B cell (primary cell): ENCODE measurements at regions not wholly inside any gene's neighbourhood (a gene's known extent, or its start where the extent isn't known, plus 50 kb on each side); places are given as distances from the start of the nearest gene placed in this dataset.

Experiments used
- ATAC-seq: fragments of 200-7000 bp; cut with Tn5 transposase; one replicate; pipeline ENCODE4 v1.10.0; 2021; ENCODE audit warnings: low read depth, mild to moderate bottlenecking, moderate number of reproducible peaks, moderate library complexity
- CTCF ChIA-PET: fragments of 350-600 bp; sonication (Branson Sonifier 250); formaldehyde crosslinking; loops from one replicate; lab custom pipeline; 2021; ENCODE audit warnings: antibody characterized with exemption, inconsistent platforms; lab: Charles Lee
- POLR2A ChIA-PET: fragments of 350-600 bp; sonication (Branson Sonifier 250); formaldehyde crosslinking; loops from one replicate; lab custom pipeline; 2021; ENCODE audit warnings: antibody characterized with exemption; lab: Charles Lee
- DNase-seq: peaks from one replicate; pipeline ENCODE4 v3.0.0; 2013
- H2AFZ ChIP-seq: 2 replicates; pipeline ENCODE4 v1.6.1; 2012; ENCODE audit warnings: mild to moderate bottlenecking, low read depth, low read length; ENCODE audit not compliant: insufficient read depth, poor library complexity, severe bottlenecking
- H3K27ac ChIP-seq, 2 donors: 1 replicate in 1 of 2; 2 replicates in 1 of 2; pipeline ENCODE4 v1.5.1; 2012 to 2013; ENCODE audit warnings: low read length in 2 of 2, mild to moderate bottlenecking in 2 of 2, moderate library complexity in 1 of 2
- H3K27me3 ChIP-seq, 4 experiments: fragments of 200-600 bp in 1 of 4; sonication (generic) in 1 of 4; replicated peaks in 1 of 4; 1 replicate in 2 of 4; 2 replicates in 2 of 4; pipeline versions ENCODE4 v1.6.1 to v1.7.0; 2013 to 2016; ENCODE audit warnings: low read length in 3 of 4, mild to moderate bottlenecking in 2 of 4, mixed read lengths in 1 of 4, moderate library complexity in 1 of 4; ENCODE audit not compliant: insufficient read depth in 4 of 4, control insufficient read depth in 3 of 4; ENCODE audit errors: control extremely low read depth in 1 of 4
- H3K36me3 ChIP-seq, 2 experiments: replicated peaks in 1 of 2; 1 replicate in 1 of 2; 2 replicates in 1 of 2; pipeline versions ENCODE4 v1.6.1 to v1.7.1; 2013; ENCODE audit warnings: low read length in 1 of 2; ENCODE audit not compliant: insufficient read depth in 2 of 2, control insufficient read depth in 1 of 2; ENCODE audit errors: control extremely low read depth in 1 of 2, extremely low read depth in 1 of 2
- H3K4me1 ChIP-seq, 2 donors: fragments of 200-600 bp in 1 of 2; sonication (generic) in 1 of 2; 1 replicate in 1 of 2; 2 replicates in 1 of 2; pipeline versions ENCODE4 v1.5.1 to v1.6.1; 2013 to 2017; ENCODE audit warnings: low read length in 2 of 2; ENCODE audit not compliant: control insufficient read depth in 2 of 2, insufficient read depth in 2 of 2
- H3K4me2 ChIP-seq: replicated peaks from 2 replicates; pipeline ENCODE3; 2012; ENCODE audit warnings: mild to moderate bottlenecking, low read depth, low read length; ENCODE audit not compliant: poor library complexity, severe bottlenecking
- H3K4me3 ChIP-seq, 5 experiments: fragments of 200-600 bp in 1 of 5; sonication (generic) in 1 of 5; 1 replicate in 3 of 5; 2 replicates in 2 of 5; pipeline versions ENCODE4 v1.5.1 to v1.7.0; 2011 to 2016; ENCODE audit warnings: low read length in 4 of 5, mild to moderate bottlenecking in 4 of 5, low read depth in 2 of 5, control low read depth in 1 of 5, moderate library complexity in 1 of 5; ENCODE audit not compliant: insufficient read depth in 1 of 5; ENCODE audit errors: control extremely low read depth in 1 of 5, extremely low read depth in 1 of 5
- H3K79me2 ChIP-seq: fragments of 200-600 bp; sonication (generic); one replicate; pipeline ENCODE4 v1.6.0; 2016; ENCODE audit warnings: low read length; ENCODE audit not compliant: control insufficient read depth, insufficient read depth
- H3K9ac ChIP-seq: fragments of 200-600 bp; sonication (generic); 2 replicates; pipeline ENCODE4 v1.6.1; 2017; ENCODE audit warnings: mild to moderate bottlenecking, low read length, moderate library complexity
- H3K9me3 ChIP-seq, 3 donors: one replicate each; pipeline versions ENCODE4 v1.6.1 to v1.7.1; 2013; ENCODE audit warnings: low read length in 2 of 3; ENCODE audit not compliant: control insufficient read depth in 2 of 3, insufficient read depth in 1 of 3; ENCODE audit errors: control extremely low read depth in 1 of 3
- H4K20me1 ChIP-seq: 2 replicates; pipeline ENCODE4 v1.6.0; 2012; ENCODE audit warnings: mild to moderate bottlenecking, low read length; ENCODE audit not compliant: insufficient read depth, control insufficient read depth, poor library complexity, severe bottlenecking
- H3K27ac Mint-ChIP-seq: one replicate; pipeline ENCODE4 v1.8.0; 2021; ENCODE audit warnings: mixed read lengths
- H3K27me3 Mint-ChIP-seq: one replicate; pipeline ENCODE4 v1.8.0; 2021; ENCODE audit warnings: mixed read lengths
- H3K4me1 Mint-ChIP-seq: one replicate; pipeline ENCODE4 v1.8.0; 2021; ENCODE audit warnings: mixed read lengths
- H3K4me3 Mint-ChIP-seq: one replicate; pipeline ENCODE4 v1.8.0; 2021; ENCODE audit warnings: mixed read lengths
- H3K9me3 Mint-ChIP-seq: one replicate; pipeline ENCODE4 v1.8.0; 2022; ENCODE audit warnings: mixed read lengths; ENCODE audit not compliant: insufficient read depth
- CTCF ChIP-seq: fragments of 200-600 bp; IDR thresholded peaks from one replicate; pipeline ENCODE4 v1.8.0; 2022; ENCODE audit warnings: antibody characterized with exemption, mild to moderate bottlenecking
- EZH2 ChIP-seq: IDR thresholded peaks from 2 replicates; pipeline ENCODE4 v1.6.1; 2012; ENCODE audit warnings: borderline replicate concordance, low read depth, mild to moderate bottlenecking, moderate library complexity, low read length; ENCODE audit not compliant: insufficient read depth, poor library complexity, severe bottlenecking
- WGBS: methylation state at CpG from one replicate; pipeline ENCODE4 v1.1.5; 2013; ENCODE audit warnings: missing lambda C conversion rate; ENCODE audit not compliant: insufficient coverage; 5-methylcytosine and 5-hydroxymethylcytosine counted together
- intact Hi-C: fragments of 100-400 bp; cut with micrococcal nuclease; formaldehyde crosslinking; loops from one replicate; pipeline ENCODE4 v1.10.0; 2022

GRCh38 chr22:46036558-46037408 is 59.8 kb upstream of the WNT7B start:
- peak; percentile 74 for DNase-seq
- H3K9ac ChIP-seq: peak overlapping the region; percentile 87
- no peak for TF ChIP-seq EZH2
- peak; percentile 44 for TF ChIP-seq CTCF
- H3K36me3 ChIP-seq: no peaks in the 10 kb centered on the region
- H3K27me3 ChIP-seq: no peaks in the 10 kb centered on the region
- peak overlapping the region; percentile 87 for H3K4me3 Mint-ChIP-seq
- no peak for ATAC-seq
- intact Hi-C loops: loop anchor here (1.0 kb wide), 3 partner anchors 8 to 260 kb away; partner anchors contain the start of gene GTSE1
- POLR2A ChIA-PET: interaction anchor here (0.6 to 3.6 kb wide), 10 partner anchors 8 to 802 kb away, joined by 3 to 55 read pairs (median 8); no protein-coding TSS in a partner anchor
- peaks cover 18% of the 10 kb centered on the region for H3K4me1 Mint-ChIP-seq
- peak overlapping the region; percentile 47 to 94 (median 87) for H3K4me3 ChIP-seq
- H3K27ac ChIP-seq: peak overlapping the region; percentile 90
- peaks cover 15 to 16% of the 10 kb centered on the region in 2 donors for H3K4me1 ChIP-seq
- H3K4me2 ChIP-seq: peak overlapping the region; percentile 88
- 42% methylated on average over 18 of the region's 18 CpGs for WGBS
- no peaks in the 10 kb centered on the region for H3K9me3 ChIP-seq
- no peaks in the 10 kb centered on the region for H4K20me1 ChIP-seq
- CTCF ChIA-PET: interaction anchor here (0.7 to 4.2 kb wide), 14 partner anchors 8 to 260 kb away, joined by 3 to 48 read pairs (median 6); partner anchors contain the start of gene GTSE1
- H3K27ac Mint-ChIP-seq: peak overlapping the region; percentile 89
- no peaks in the 10 kb centered on the region for H3K9me3 Mint-ChIP-seq
- peaks cover 23% of the 10 kb centered on the region for H3K79me2 ChIP-seq
- no peaks in the 10 kb centered on the region for H3K27me3 Mint-ChIP-seq
- H2AFZ ChIP-seq: peak overlapping the region; percentile 80

- POLR2A ChIA-PET: interaction anchor here (3.6 kb wide), 1 partner anchor 15 kb away, joined by 55 read pairs; no protein-coding TSS in a partner anchor
- Mint-ChIP-seq H3K27ac (no peak overlapping the region), H3K9me3 (no peaks in the 10 kb centered on the region), H3K4me1 (peaks cover 20% of the 10 kb centered on the region), H3K4me3 (no peak overlapping the region), H3K27me3 (no peaks in the 10 kb centered on the region)
- no peak for TF ChIP-seq CTCF
- no peak for TF ChIP-seq EZH2
- peaks cover 29% of the 10 kb centered on the region for H3K79me2 ChIP-seq
- no peak for DNase-seq
- H3K27me3 ChIP-seq: no peaks in the 10 kb centered on the region
- ATAC-seq: no peak
- no peaks in the 10 kb centered on the region for H3K36me3 ChIP-seq
- H3K4me1 ChIP-seq: peaks cover 15 to 16% of the 10 kb centered on the region in 2 donors
- intact Hi-C loops: no loop called here
- H3K4me2 ChIP-seq: no peak overlapping the region
- H3K27ac ChIP-seq: no peak overlapping the region
- CTCF ChIA-PET: interaction anchor here (0.7 to 4.2 kb wide), 3 partner anchors 15 to 31 kb away, joined by 3 to 48 read pairs (median 3); no protein-coding TSS in a partner anchor
- no peaks in the 10 kb centered on the region for H3K9me3 ChIP-seq
- no peaks in the 10 kb centered on the region for H4K20me1 ChIP-seq
- 100% methylated on average over 1 of the region's 2 CpGs for WGBS
- H3K4me3 ChIP-seq: no peak overlapping the region
- no peak overlapping the region for H2AFZ ChIP-seq
- no peak overlapping the region for H3K9ac ChIP-seq
These were observed 61.2 kb upstream of the WNT7B start for GRCh38 chr22:46038174-46038487.
